ENCODE measurements at regions not wholly inside any gene's neighbourhood (a gene's known extent, or its start where the extent isn't known, plus 50 kb on each side); places are given as distances from the start of the nearest gene placed in this dataset.
"Not testable (repeated sequence)": the region's sequence is repeated elsewhere in the genome, so short reads cannot be mapped to it uniquely, and the experiment has no call there.

DNA sequence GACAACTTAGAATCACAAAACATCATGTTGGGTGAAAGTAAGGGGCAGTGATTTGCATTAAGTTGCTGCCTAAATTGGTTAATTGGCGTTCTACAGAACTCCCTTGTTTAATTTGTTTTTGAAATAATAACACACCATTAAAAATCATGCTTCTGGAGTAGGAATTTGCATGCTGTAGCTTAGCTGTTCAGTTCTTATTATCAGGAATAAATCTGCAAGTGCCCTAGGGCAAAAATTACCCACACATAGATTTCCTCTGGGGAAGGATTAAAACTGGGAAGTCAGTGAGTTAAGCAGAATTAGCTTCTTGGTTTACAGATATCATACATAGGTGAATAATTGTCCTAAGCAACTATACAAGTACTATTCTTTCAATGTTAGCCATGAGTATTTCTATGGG, 381.6 kb upstream of the NAALADL2 start:
- Histone ChIP-seq H3K27me3 (no peaks in the 10 kb centered on the region), H3K4me3 (ENCODE audit: low read depth, low read length) (no peak overlapping the region), H3K36me3 (no peaks in the 10 kb centered on the region), H3K4me1 (no peaks in the 10 kb centered on the region), H3K9me3 (no peaks in the 10 kb centered on the region; the same call in 1 of the 2 replicates)
- TF ChIP-seq, protein P1, sequence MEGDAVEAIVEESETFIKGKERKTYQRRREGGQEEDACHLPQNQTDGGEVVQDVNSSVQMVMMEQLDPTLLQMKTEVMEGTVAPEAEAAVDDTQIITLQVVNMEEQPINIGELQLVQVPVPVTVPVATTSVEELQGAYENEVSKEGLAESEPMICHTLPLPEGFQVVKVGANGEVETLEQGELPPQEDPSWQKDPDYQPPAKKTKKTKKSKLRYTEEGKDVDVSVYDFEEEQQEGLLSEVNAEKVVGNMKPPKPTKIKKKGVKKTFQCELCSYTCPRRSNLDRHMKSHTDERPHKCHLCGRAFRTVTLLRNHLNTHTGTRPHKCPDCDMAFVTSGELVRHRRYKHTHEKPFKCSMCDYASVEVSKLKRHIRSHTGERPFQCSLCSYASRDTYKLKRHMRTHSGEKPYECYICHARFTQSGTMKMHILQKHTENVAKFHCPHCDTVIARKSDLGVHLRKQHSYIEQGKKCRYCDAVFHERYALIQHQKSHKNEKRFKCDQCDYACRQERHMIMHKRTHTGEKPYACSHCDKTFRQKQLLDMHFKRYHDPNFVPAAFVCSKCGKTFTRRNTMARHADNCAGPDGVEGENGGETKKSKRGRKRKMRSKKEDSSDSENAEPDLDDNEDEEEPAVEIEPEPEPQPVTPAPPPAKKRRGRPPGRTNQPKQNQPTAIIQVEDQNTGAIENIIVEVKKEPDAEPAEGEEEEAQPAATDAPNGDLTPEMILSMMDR (IDR thresholded peaks at IDR 0.05; ENCODE audit: low read depth, low read length), result no peak
- no peak for DNase-seq

DNA sequence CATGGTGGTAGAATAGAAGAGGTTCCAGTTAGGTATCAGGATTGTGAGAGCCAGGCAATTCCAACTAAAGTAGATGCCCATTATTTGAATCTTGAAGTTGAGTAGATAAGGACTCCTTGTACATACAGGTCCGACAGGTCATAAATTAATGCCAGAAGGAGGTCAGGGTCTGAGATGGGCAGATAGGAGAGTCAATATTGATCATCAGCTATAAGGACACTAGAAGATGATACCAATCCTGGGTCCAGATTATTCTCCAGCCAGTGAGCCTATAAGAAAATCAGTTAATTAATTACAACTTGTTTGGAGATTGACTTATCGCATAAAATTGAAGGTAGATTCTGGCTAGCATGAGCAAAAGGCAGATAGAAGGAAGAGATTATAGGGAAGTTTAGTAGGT, 378.4 kb upstream of the NAALADL2 start:
- DNase-seq, result no peak
- H3K36me3 ChIP-seq, result no peaks in the 10 kb centered on the region
- no peaks in the 10 kb centered on the region for H3K27me3 ChIP-seq
- no peaks in the 10 kb centered on the region; the same call in 1 of the 2 replicates for H3K9me3 ChIP-seq
- no peak overlapping the region for H3K4me3 ChIP-seq (ENCODE audit: low read depth, low read length)
- TF ChIP-seq, protein P1 (IDR thresholded peaks at IDR 0.05; ENCODE audit: low read depth, low read length), result no peak
- H3K4me1 ChIP-seq, result no peaks in the 10 kb centered on the region

DNA sequence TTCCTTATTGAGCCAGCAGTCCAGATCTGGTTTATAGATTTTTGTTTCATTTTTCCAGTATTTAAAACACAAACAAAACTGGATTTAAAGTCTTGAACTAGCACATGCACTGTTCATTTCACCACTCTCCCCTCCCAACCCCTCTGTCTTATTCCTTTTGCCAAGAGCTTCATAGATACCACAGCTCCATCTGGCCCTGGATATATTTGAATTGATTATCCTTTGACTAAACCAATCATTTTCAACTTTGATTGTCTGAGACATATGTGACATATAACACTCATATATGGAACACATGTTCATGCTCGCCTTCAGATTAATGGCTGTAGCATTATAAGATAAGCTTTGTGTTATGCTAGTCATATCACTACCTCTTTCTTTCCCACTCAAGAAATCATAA, 376.6 kb upstream of the NAALADL2 start:
- TF ChIP-seq, protein P1 (IDR thresholded peaks at IDR 0.05; ENCODE audit: low read depth, low read length), result no peak
- Histone ChIP-seq H3K36me3 (no peaks in the 10 kb centered on the region), H3K4me1 (no peaks in the 10 kb centered on the region), H3K9me3 (no peaks in the 10 kb centered on the region), H3K4me3 (ENCODE audit: low read depth, low read length) (no peak overlapping the region), H3K27me3 (no peaks in the 10 kb centered on the region)
- DNase-seq, result no peak

DNA sequence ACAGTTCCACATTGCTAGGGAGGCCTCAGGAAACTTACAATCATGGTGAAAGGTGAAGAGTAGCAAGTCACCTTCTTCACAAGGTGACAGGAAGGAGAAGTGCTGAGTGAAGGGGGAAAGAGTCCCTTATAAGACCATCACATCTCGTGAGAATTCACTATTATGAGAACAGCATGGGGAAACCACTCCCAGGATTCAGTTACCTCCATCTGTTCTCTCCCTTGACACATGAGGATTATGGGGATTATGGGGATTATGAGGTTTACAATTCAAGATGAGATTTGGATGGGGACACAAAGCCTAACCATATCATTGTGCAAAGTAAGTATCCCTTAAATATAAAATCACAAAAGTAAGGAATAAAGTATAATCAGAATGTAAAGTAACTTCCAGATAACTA, 375.9 kb upstream of the NAALADL2 start:
- Histone ChIP-seq H3K27me3 (no peaks in the 10 kb centered on the region), H3K36me3 (no peaks in the 10 kb centered on the region), H3K9me3 (no peaks in the 10 kb centered on the region), H3K4me1 (no peaks in the 10 kb centered on the region), H3K4me3 (ENCODE audit: low read depth, low read length) (no peak overlapping the region)
- TF ChIP-seq, protein P1 (IDR thresholded peaks at IDR 0.05; ENCODE audit: low read depth, low read length), result no peak
- no peak for DNase-seq

DNA sequence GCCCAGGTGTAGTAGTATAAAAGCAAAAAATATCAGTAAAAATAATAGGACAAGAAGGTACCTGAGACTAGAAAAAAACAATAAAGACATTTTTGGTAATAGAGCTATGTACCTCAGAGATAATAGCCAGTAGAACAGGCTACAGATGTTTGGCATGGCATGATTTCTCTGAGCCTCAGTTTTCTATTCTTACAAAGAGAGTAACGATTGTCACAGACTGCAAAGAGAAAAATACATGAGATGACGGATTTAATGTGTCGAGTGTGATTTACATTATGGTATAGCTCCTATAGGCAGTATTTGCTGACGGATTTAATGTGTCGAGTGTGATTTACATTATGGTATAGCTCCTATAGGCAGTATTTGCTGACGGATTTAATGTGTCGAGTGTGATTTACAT, 375.3 kb upstream of the NAALADL2 start:
- H3K9me3 ChIP-seq; H3K4me1 ChIP-seq; DNase-seq; H3K27me3 ChIP-seq; H3K36me3 ChIP-seq; H3K4me3 ChIP-seq (ENCODE audit: low read depth, low read length): not testable (repeated sequence)

DNA sequence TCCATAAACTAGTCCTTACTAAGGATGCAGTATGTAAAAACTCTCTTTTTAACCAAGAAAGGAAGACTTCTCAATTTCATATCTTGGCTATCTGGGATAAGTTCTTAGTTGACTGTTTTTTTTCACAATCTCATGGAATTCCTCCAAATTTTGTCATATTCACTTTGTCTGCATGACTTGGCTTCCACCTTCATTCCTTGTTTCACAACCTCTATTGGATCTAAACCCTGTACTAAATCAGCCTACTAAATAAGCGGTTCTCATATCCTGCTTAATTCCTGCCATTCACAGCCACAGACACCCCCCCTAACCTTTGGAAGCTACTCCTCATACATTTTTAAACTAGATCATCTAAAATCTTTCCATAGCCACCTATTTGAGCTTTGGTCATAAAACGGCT, 370.6 kb upstream of the NAALADL2 start:
- H3K27me3 ChIP-seq, result no peaks in the 10 kb centered on the region
- no peak overlapping the region for H3K4me3 ChIP-seq (ENCODE audit: low read depth, low read length)
- no peak for DNase-seq
- no peaks in the 10 kb centered on the region for H3K4me1 ChIP-seq
- H3K9me3 ChIP-seq, result no peaks in the 10 kb centered on the region
- H3K36me3 ChIP-seq, result no peaks in the 10 kb centered on the region
- TF ChIP-seq, protein P1 (IDR thresholded peaks at IDR 0.05; ENCODE audit: low read depth, low read length), result no peak

DNA sequence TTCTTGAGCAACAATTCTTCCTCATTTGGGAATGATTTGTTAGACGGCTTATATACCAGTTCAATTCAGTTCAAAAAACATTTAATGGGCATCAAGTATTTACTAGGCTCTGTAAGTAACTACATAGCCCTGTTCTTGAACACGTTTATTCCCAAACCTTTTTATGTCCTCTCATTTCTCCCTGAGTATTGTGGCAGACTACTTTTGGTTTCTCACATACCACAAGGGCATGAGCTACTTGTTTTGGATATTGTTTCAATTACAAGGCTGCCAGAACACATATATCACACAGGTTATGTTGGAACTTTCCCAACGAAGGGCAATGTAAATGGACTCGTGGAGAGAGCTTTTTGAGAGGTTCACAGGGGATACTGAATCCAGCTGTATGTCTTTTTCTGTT, 363.8 kb upstream of the NAALADL2 start:
- TF ChIP-seq, protein P1 (IDR thresholded peaks at IDR 0.05; ENCODE audit: low read depth, low read length), result no peak
- no peaks in the 10 kb centered on the region for H3K36me3 ChIP-seq
- H3K4me3 ChIP-seq (ENCODE audit: low read depth, low read length), result no peak overlapping the region
- no peak for DNase-seq
- no peaks in the 10 kb centered on the region for H3K9me3 ChIP-seq
- no peaks in the 10 kb centered on the region for H3K27me3 ChIP-seq
- no peaks in the 10 kb centered on the region for H3K4me1 ChIP-seq

Data from BE2C (cell line).